ENCODE measurements at regions not wholly inside any gene's neighbourhood (a gene's known extent, or its start where the extent isn't known, plus 50 kb on each side); places are given as distances from the start of the nearest gene placed in this dataset.

- H3K36me3 ChIP-seq (ENCODE audit: control insufficient read depth, insufficient read depth, low read length), result no peaks in the 10 kb centered on the region
- no peak for DNase-seq (ENCODE audit: low read depth)
- no peak for TF ChIP-seq CTCF (IDR thresholded peaks at IDR 0.05; ENCODE audit: insufficient read depth, low read length, poor library complexity, severe bottlenecking)
- no peak overlapping the region for H3K4me3 ChIP-seq (ENCODE audit: low read depth, low read length)
- H3K27me3 ChIP-seq (ENCODE audit: control insufficient read depth, insufficient read depth, low read length), result peaks cover 7% of the 10 kb centered on the region
Measured at GRCh38 chr3:194976874-194977273, 291.2 kb downstream of the FAM43A start.

- H3K4me3 ChIP-seq (ENCODE audit: low read depth, low read length), result no peak overlapping the region
- TF ChIP-seq CTCF (IDR thresholded peaks at IDR 0.05; ENCODE audit: insufficient read depth, low read length, poor library complexity, severe bottlenecking), result no peak
- no peaks in the 10 kb centered on the region for H3K36me3 ChIP-seq (ENCODE audit: control insufficient read depth, insufficient read depth, low read length)
- no peak for DNase-seq (ENCODE audit: low read depth)
- H3K27me3 ChIP-seq (ENCODE audit: control insufficient read depth, insufficient read depth, low read length), result peaks cover 7% of the 10 kb centered on the region
Measured at GRCh38 chr3:194977356-194977755, 291.7 kb downstream of the FAM43A start.

GRCh38 chr3:194979173-194979572 is 291.8 kb downstream of the XXYLT1 start:
- no peak overlapping the region for H3K4me3 ChIP-seq (ENCODE audit: low read depth, low read length)
- no peak for DNase-seq (ENCODE audit: low read depth)
- no peaks in the 10 kb centered on the region for H3K36me3 ChIP-seq (ENCODE audit: control insufficient read depth, insufficient read depth, low read length)
- TF ChIP-seq CTCF (IDR thresholded peaks at IDR 0.05; ENCODE audit: insufficient read depth, low read length, poor library complexity, severe bottlenecking), result no peak
- peaks cover 7% of the 10 kb centered on the region for H3K27me3 ChIP-seq (ENCODE audit: control insufficient read depth, insufficient read depth, low read length)

GRCh38 chr3:194982472-194982871 is 288.5 kb downstream of the XXYLT1 start:
- TF ChIP-seq CTCF (IDR thresholded peaks at IDR 0.05; ENCODE audit: insufficient read depth, low read length, poor library complexity, severe bottlenecking), result no peak
- DNase-seq (ENCODE audit: low read depth), result no peak
- Histone ChIP-seq H3K27me3 (ENCODE audit: control insufficient read depth, insufficient read depth, low read length) (peaks cover 2% of the 10 kb centered on the region), H3K36me3 (ENCODE audit: control insufficient read depth, insufficient read depth, low read length) (no peaks in the 10 kb centered on the region), H3K4me3 (ENCODE audit: low read depth, low read length) (no peak overlapping the region)

GRCh38 chr3:194983121-194983520 is 287.8 kb downstream of the XXYLT1 start:
- Histone ChIP-seq H3K4me3 (ENCODE audit: low read depth, low read length) (no peak overlapping the region), H3K27me3 (ENCODE audit: control insufficient read depth, insufficient read depth, low read length) (peaks cover 2% of the 10 kb centered on the region), H3K36me3 (ENCODE audit: control insufficient read depth, insufficient read depth, low read length) (no peaks in the 10 kb centered on the region)
- no peak for DNase-seq (ENCODE audit: low read depth)
- no peak for TF ChIP-seq CTCF (IDR thresholded peaks at IDR 0.05; ENCODE audit: insufficient read depth, low read length, poor library complexity, severe bottlenecking)

GRCh38 chr3:194983620-194984019 is 287.3 kb downstream of the XXYLT1 start:
- Histone ChIP-seq H3K4me3 (ENCODE audit: low read depth, low read length) (no peak overlapping the region), H3K27me3 (ENCODE audit: control insufficient read depth, insufficient read depth, low read length) (peaks cover 2% of the 10 kb centered on the region), H3K36me3 (ENCODE audit: control insufficient read depth, insufficient read depth, low read length) (no peaks in the 10 kb centered on the region)
- no peak for DNase-seq (ENCODE audit: low read depth)
- no peak for TF ChIP-seq CTCF (IDR thresholded peaks at IDR 0.05; ENCODE audit: insufficient read depth, low read length, poor library complexity, severe bottlenecking)
